HFFc6 (cell line): ENCODE measurements at regions not wholly inside any gene's neighbourhood (a gene's known extent, or its start where the extent isn't known, plus 50 kb on each side); places are given as distances from the start of the nearest gene placed in this dataset.

Source experiments
- DNase-seq: peaks from one replicate; pipeline ENCODE4 v3.0.0-alpha.2; 2018
- H3K27ac Mint-ChIP-seq: 2 replicates; pipeline ENCODE4 v1.8.0; 2020; ENCODE audit warnings: mild to moderate bottlenecking, mixed read lengths
- H3K27me3 Mint-ChIP-seq: 2 replicates; pipeline ENCODE4 v1.8.0; 2021; ENCODE audit warnings: mild to moderate bottlenecking, moderate library complexity, mixed read lengths; ENCODE audit not compliant: insufficient read depth
- H3K36me3 Mint-ChIP-seq: 2 replicates; pipeline ENCODE4 v1.8.0; 2021; ENCODE audit warnings: low read depth, mixed read lengths
- H3K4me1 Mint-ChIP-seq: 2 replicates; pipeline ENCODE4 v1.8.0; 2020; ENCODE audit warnings: low read depth, mixed read lengths
- H3K4me3 Mint-ChIP-seq: 2 replicates; pipeline ENCODE4 v1.8.0; 2020; ENCODE audit warnings: mild to moderate bottlenecking, moderate library complexity, mixed read lengths
- H3K9me3 Mint-ChIP-seq: 2 replicates; pipeline ENCODE4 v1.8.0; 2020; ENCODE audit warnings: mild to moderate bottlenecking, mixed read lengths
- TF ChIP-seq, protein P1 (sequence below): fragments of 200-600 bp; sonication (generic); IDR thresholded peaks from 2 replicates; pipeline ENCODE4 v1.5.0; 2021; ENCODE audit warnings: antibody characterized with exemption, mild to moderate bottlenecking

DNA sequence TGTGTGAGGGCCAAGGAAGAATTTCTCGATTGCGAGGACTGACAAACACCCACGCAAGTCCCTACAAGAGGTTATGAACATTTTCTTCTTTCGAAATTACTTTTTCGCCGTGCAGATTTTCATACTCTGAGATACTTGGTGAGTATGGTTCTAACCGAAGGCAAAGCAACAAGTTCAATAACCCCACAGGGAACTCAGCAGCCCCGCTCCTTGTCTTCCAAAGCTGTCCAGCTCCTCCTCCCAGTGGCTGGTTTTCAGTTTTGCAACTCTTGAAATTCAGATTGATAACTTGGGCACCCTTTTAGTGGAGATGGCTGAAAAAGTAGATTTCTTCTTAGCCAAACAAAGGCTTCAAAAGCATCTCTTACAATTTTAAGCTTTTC lies 154.4 kb downstream of the SETD4 start:
- Mint-ChIP-seq H3K4me3 (no peak overlapping the region), H3K4me1 (peaks cover 27% of the 10 kb centered on the region), H3K27me3 (peaks cover 2% of the 10 kb centered on the region), H3K9me3 (no peaks in the 10 kb centered on the region; the same call in 1 of the 2 replicates), H3K27ac (no peak overlapping the region), H3K36me3 (no peaks in the 10 kb centered on the region)
- no peak for DNase-seq
- TF ChIP-seq, protein P1, sequence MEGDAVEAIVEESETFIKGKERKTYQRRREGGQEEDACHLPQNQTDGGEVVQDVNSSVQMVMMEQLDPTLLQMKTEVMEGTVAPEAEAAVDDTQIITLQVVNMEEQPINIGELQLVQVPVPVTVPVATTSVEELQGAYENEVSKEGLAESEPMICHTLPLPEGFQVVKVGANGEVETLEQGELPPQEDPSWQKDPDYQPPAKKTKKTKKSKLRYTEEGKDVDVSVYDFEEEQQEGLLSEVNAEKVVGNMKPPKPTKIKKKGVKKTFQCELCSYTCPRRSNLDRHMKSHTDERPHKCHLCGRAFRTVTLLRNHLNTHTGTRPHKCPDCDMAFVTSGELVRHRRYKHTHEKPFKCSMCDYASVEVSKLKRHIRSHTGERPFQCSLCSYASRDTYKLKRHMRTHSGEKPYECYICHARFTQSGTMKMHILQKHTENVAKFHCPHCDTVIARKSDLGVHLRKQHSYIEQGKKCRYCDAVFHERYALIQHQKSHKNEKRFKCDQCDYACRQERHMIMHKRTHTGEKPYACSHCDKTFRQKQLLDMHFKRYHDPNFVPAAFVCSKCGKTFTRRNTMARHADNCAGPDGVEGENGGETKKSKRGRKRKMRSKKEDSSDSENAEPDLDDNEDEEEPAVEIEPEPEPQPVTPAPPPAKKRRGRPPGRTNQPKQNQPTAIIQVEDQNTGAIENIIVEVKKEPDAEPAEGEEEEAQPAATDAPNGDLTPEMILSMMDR = no peak

DNA sequence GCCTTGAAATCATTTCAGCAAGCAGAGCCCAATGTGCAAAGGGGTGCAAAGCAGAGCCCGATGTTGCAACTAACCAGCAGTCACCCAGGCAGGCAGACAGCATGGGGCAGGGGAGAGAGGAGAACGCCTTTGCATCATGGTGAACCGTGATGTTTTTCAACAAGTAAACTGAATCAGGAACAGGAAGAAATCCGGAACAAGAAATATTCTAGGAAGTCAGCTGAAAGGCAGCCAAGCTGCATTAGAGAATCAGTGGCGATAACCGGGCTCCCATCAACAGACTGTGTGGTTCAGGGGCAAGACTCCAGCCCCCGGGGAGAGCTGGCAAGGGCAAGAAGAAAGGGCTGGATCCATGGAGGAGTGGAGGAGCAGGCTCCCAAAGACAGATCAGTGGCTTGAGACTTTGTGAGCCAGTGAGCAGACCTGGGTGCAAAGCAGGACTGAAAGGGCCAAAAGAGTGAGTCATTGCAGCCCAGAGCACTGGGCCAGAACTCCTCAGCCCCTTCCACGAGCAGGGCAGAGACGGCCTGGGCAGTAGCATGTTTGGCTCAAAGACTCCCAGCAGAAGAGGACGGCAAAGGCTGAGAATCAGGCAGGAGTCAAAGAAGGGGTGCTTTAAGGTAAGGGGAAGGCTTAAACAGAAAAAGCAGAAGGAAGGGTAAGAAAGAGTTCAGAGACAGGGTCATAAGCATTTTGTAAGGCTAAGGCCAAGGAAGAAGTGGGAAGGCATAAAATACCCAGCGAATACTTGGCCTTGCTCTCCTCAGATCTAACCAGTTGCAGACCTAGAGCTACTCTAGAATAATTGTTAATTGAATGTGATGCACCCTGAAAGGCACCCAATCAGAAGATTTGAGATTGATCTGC lies 155.0 kb downstream of the SETD4 start:
- H3K4me3 Mint-ChIP-seq = no peak overlapping the region
- H3K36me3 Mint-ChIP-seq = no peaks in the 10 kb centered on the region
- DNase-seq = no peak
- no peaks in the 10 kb centered on the region; the same call in 1 of the 2 replicates for H3K9me3 Mint-ChIP-seq
- peaks cover 2% of the 10 kb centered on the region for H3K27me3 Mint-ChIP-seq
- TF ChIP-seq, protein P1 = no peak
- no peak overlapping the region for H3K27ac Mint-ChIP-seq
- H3K4me1 Mint-ChIP-seq = peaks cover 26% of the 10 kb centered on the region

- no peaks in the 10 kb centered on the region for H3K36me3 Mint-ChIP-seq
- no peaks in the 10 kb centered on the region; the same call in 1 of the 2 replicates for H3K9me3 Mint-ChIP-seq
- no peak overlapping the region for H3K27ac Mint-ChIP-seq
- H3K4me1 Mint-ChIP-seq = peaks cover 9% of the 10 kb centered on the region
- DNase-seq = no peak
- TF ChIP-seq, protein P1 = no peak
- peaks cover 7% of the 10 kb centered on the region for H3K27me3 Mint-ChIP-seq
- no peak overlapping the region for H3K4me3 Mint-ChIP-seq
These were observed 159.8 kb downstream of the SETD4 start for GRCh38 chr21:35900539-35900938.

DNA sequence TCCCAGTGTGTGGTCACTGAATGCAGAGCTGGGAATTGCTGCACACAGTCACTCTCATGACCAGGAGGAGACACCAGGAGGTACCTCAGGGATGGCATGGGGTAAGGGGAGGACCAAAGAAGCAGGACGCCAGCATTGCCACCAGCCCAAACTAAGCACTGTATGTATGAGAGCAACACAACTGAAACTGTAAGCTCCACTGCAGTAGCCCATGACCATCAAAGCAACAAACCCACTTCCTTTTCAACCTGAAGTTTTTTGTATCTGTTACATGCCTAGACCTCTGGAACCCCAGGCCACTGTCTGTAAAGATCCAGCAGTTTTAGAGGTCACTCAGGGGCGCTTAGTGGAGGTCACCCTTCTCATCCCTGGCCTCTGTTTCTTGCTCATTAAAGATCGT lies 164.3 kb downstream of the SETD4 start:
- TF ChIP-seq, protein P1 = no peak
- Mint-ChIP-seq H3K27ac (no peak overlapping the region), H3K27me3 (peaks cover 16% of the 10 kb centered on the region), H3K4me1 (no peaks in the 10 kb centered on the region), H3K4me3 (no peak overlapping the region), H3K9me3 (no peaks in the 10 kb centered on the region), H3K36me3 (no peaks in the 10 kb centered on the region)
- no peak for DNase-seq

DNA sequence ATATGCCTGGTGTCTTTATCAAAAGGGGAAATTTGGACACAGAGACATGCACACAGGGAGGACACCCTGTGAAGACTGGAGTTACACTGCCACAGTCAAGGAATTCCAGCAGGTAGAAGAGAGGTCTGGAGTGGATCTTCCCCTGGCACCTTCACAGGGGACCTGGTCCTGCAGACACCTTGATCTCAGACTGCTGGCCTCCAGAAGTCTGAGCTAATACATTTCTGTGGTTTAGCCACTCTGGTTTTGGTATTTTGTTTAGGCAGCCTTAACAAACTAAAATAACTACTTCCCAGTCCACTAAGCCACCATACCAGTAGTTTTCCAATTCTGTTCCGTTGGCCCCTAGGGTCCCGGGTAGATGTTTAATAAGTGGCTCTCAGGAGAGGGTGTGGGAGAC lies 164.7 kb downstream of the SETD4 start:
- Mint-ChIP-seq H3K36me3 (no peaks in the 10 kb centered on the region), H3K27me3 (peaks cover 16% of the 10 kb centered on the region), H3K4me1 (no peaks in the 10 kb centered on the region), H3K4me3 (no peak overlapping the region), H3K27ac (no peak overlapping the region), H3K9me3 (no peaks in the 10 kb centered on the region)
- DNase-seq = no peak
- TF ChIP-seq, protein P1 = no peak
